ENCODE measurements at regions not wholly inside any gene's neighbourhood (a gene's known extent, or its start where the extent isn't known, plus 50 kb on each side); places are given as distances from the start of the nearest gene placed in this dataset.

DNA sequence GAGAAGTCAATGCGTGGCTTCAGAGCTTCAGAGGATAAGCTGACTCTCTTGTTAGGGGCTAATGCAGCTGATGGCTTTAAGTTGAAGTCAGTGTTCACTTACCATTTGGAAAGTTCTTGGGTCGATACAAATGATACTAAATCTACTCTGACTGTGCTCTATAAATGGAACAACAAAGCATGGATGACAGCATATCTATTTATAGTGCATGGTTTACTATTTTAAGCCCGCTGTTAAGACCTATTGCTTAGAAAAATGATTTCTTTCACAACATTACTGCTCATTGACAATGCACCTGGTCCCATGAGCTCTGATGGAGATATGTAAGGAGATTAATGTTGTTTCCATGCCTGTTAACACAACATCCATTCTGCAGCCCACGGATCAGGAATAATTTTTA, 435.7 kb downstream of the MAT2B start:
- TF ChIP-seq, protein P1, sequence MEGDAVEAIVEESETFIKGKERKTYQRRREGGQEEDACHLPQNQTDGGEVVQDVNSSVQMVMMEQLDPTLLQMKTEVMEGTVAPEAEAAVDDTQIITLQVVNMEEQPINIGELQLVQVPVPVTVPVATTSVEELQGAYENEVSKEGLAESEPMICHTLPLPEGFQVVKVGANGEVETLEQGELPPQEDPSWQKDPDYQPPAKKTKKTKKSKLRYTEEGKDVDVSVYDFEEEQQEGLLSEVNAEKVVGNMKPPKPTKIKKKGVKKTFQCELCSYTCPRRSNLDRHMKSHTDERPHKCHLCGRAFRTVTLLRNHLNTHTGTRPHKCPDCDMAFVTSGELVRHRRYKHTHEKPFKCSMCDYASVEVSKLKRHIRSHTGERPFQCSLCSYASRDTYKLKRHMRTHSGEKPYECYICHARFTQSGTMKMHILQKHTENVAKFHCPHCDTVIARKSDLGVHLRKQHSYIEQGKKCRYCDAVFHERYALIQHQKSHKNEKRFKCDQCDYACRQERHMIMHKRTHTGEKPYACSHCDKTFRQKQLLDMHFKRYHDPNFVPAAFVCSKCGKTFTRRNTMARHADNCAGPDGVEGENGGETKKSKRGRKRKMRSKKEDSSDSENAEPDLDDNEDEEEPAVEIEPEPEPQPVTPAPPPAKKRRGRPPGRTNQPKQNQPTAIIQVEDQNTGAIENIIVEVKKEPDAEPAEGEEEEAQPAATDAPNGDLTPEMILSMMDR (IDR thresholded peaks at IDR 0.05; ENCODE audit: low read length): no peak
- no peak for TF ChIP-seq EZH2 (IDR thresholded peaks at IDR 0.05; ENCODE audit: borderline replicate concordance, low read length)
